Activated CD8-positive, alpha-beta T cell treated with anti-CD3 and anti-CD28 coated beads, Interleukin-2, amount 10 ng/mL, durations not matched to agents 7 days and 5 days (primary cell): ENCODE measurements at regions not wholly inside any gene's neighbourhood (a gene's known extent, or its start where the extent isn't known, plus 50 kb on each side); places are given as distances from the start of the nearest gene placed in this dataset.

Source experiments
- ATAC-seq: fragments of 150-1000 bp; cut with Tn5 transposase; one replicate; pipeline ENCODE4 v1.10.0; 2021; ENCODE audit warnings: moderate library complexity
- CTCF ChIA-PET: fragments of 350-600 bp; sonication (Branson Sonifier 250); formaldehyde crosslinking; loops from one replicate; lab custom pipeline; 2021; ENCODE audit warnings: antibody characterized with exemption; lab: Charles Lee
- POLR2A ChIA-PET: fragments of 350-600 bp; sonication (Branson Sonifier 250); formaldehyde crosslinking; loops from one replicate; lab custom pipeline; 2021; ENCODE audit warnings: antibody characterized with exemption; lab: Charles Lee
- DNase-seq: peaks from one replicate; pipeline ENCODE4 v3.0.0-alpha.2; 2020
- H3K27ac Mint-ChIP-seq: one replicate; pipeline ENCODE4 v1.8.0; 2021; ENCODE audit warnings: mild to moderate bottlenecking, mixed read lengths
- H3K27me3 Mint-ChIP-seq: one replicate; pipeline ENCODE4 v1.8.0; 2021; ENCODE audit warnings: low read depth, mixed read lengths
- H3K36me3 Mint-ChIP-seq: one replicate; pipeline ENCODE4 v1.8.0; 2021; ENCODE audit warnings: low read depth, mixed read lengths
- H3K4me1 Mint-ChIP-seq: one replicate; pipeline ENCODE4 v1.8.0; 2021; ENCODE audit warnings: low read depth, mixed read lengths
- H3K4me3 Mint-ChIP-seq: one replicate; pipeline ENCODE4 v1.8.0; 2021; ENCODE audit warnings: mild to moderate bottlenecking, mixed read lengths
- H3K9me3 Mint-ChIP-seq: one replicate; pipeline ENCODE4 v1.8.0; 2022; ENCODE audit warnings: mixed read lengths; ENCODE audit not compliant: insufficient read depth

- H3K36me3 Mint-ChIP-seq = no peaks in the 10 kb centered on the region
- no peak for DNase-seq
- H3K4me1 Mint-ChIP-seq = no peaks in the 10 kb centered on the region
- ATAC-seq = no peak
- no peak overlapping the region for H3K27ac Mint-ChIP-seq
- H3K4me3 Mint-ChIP-seq = no peak overlapping the region
- no peaks in the 10 kb centered on the region for H3K27me3 Mint-ChIP-seq
- ChIA-PET POLR2A (no interaction called here), CTCF (no interaction called here)
- H3K9me3 Mint-ChIP-seq = no peaks in the 10 kb centered on the region
These were observed 286.1 kb upstream of the PPP1R2C start for GRCh38 chrX:43064096-43064495.

GRCh38 chrX:43065978-43066377, 288.0 kb upstream of the PPP1R2C start:
- no peak overlapping the region for H3K4me3 Mint-ChIP-seq
- CTCF ChIA-PET = no interaction called here
- POLR2A ChIA-PET = no interaction called here
- H3K27me3 Mint-ChIP-seq = no peaks in the 10 kb centered on the region
- ATAC-seq = no peak
- DNase-seq = no peak
- no peak overlapping the region for H3K27ac Mint-ChIP-seq
- no peaks in the 10 kb centered on the region for H3K36me3 Mint-ChIP-seq
- H3K4me1 Mint-ChIP-seq = no peaks in the 10 kb centered on the region
- no peaks in the 10 kb centered on the region for H3K9me3 Mint-ChIP-seq

- no peaks in the 10 kb centered on the region for H3K36me3 Mint-ChIP-seq
- no peaks in the 10 kb centered on the region for H3K27me3 Mint-ChIP-seq
- ChIA-PET POLR2A (no interaction called here), CTCF (no interaction called here)
- no peak overlapping the region for H3K4me3 Mint-ChIP-seq
- no peak overlapping the region for H3K27ac Mint-ChIP-seq
- no peaks in the 10 kb centered on the region for H3K9me3 Mint-ChIP-seq
- DNase-seq (no peak), ATAC-seq (no peak)
- H3K4me1 Mint-ChIP-seq = no peaks in the 10 kb centered on the region
These were observed 290.7 kb upstream of the PPP1R2C start for GRCh38 chrX:43068639-43069038.

GRCh38 chrX:43083016-43083415, 305.1 kb upstream of the PPP1R2C start:
- POLR2A ChIA-PET = no interaction called here
- Mint-ChIP-seq H3K4me1 (no peaks in the 10 kb centered on the region), H3K27me3 (no peaks in the 10 kb centered on the region), H3K9me3 (peaks cover 4% of the 10 kb centered on the region), H3K36me3 (no peaks in the 10 kb centered on the region), H3K4me3 (no peak overlapping the region), H3K27ac (no peak overlapping the region)
- CTCF ChIA-PET = no interaction called here
- ATAC-seq = no peak
- no peak for DNase-seq

- POLR2A ChIA-PET = no interaction called here
- no peak for ATAC-seq
- H3K36me3 Mint-ChIP-seq = no peaks in the 10 kb centered on the region
- CTCF ChIA-PET = no interaction called here
- H3K4me1 Mint-ChIP-seq = no peaks in the 10 kb centered on the region
- no peak for DNase-seq
- no peak overlapping the region for H3K27ac Mint-ChIP-seq
- H3K4me3 Mint-ChIP-seq = no peak overlapping the region
- H3K9me3 Mint-ChIP-seq = peaks cover 4% of the 10 kb centered on the region
- no peaks in the 10 kb centered on the region for H3K27me3 Mint-ChIP-seq
These were observed 309.9 kb upstream of the PPP1R2C start for GRCh38 chrX:43087830-43088229.

GRCh38 chrX:43096830-43097229, 318.9 kb upstream of the PPP1R2C start:
- Mint-ChIP-seq H3K36me3 (no peaks in the 10 kb centered on the region), H3K4me1 (no peaks in the 10 kb centered on the region), H3K9me3 (no peaks in the 10 kb centered on the region), H3K4me3 (no peak overlapping the region), H3K27me3 (no peaks in the 10 kb centered on the region), H3K27ac (no peak overlapping the region)
- CTCF ChIA-PET = no interaction called here
- DNase-seq = no peak
- ATAC-seq = no peak
- POLR2A ChIA-PET = no interaction called here

- ChIA-PET POLR2A (no interaction called here), CTCF (no interaction called here)
- Mint-ChIP-seq H3K36me3 (peaks cover 2% of the 10 kb centered on the region), H3K9me3 (peaks cover 4% of the 10 kb centered on the region), H3K4me1 (peaks cover 8% of the 10 kb centered on the region), H3K27ac (peak overlapping the region; percentile 61), H3K4me3 (no peak overlapping the region), H3K27me3 (no peaks in the 10 kb centered on the region)
- ATAC-seq (no peak), DNase-seq (no peak)
These were observed 328.0 kb upstream of the PPP1R2C start for GRCh38 chrX:43106009-43106408.

- DNase-seq (no peak), ATAC-seq (no peak)
- Mint-ChIP-seq H3K9me3 (peaks cover 4% of the 10 kb centered on the region), H3K36me3 (no peaks in the 10 kb centered on the region), H3K4me3 (no peak overlapping the region), H3K27me3 (no peaks in the 10 kb centered on the region), H3K27ac (no peak overlapping the region), H3K4me1 (peaks cover 8% of the 10 kb centered on the region)
- POLR2A ChIA-PET = no interaction called here
- CTCF ChIA-PET = no interaction called here
These were observed 330.9 kb upstream of the PPP1R2C start for GRCh38 chrX:43108828-43109227.

GRCh38 chrX:43121637-43122036, 343.7 kb upstream of the PPP1R2C start:
- DNase-seq = no peak
- no peaks in the 10 kb centered on the region for H3K27me3 Mint-ChIP-seq
- H3K36me3 Mint-ChIP-seq = no peaks in the 10 kb centered on the region
- no peaks in the 10 kb centered on the region for H3K9me3 Mint-ChIP-seq
- ChIA-PET POLR2A (no interaction called here), CTCF (no interaction called here)
- H3K27ac Mint-ChIP-seq = no peak overlapping the region
- no peak overlapping the region for H3K4me3 Mint-ChIP-seq
- H3K4me1 Mint-ChIP-seq = no peaks in the 10 kb centered on the region
- no peak for ATAC-seq

GRCh38 chrX:43139645-43140044, 361.7 kb upstream of the PPP1R2C start:
- Mint-ChIP-seq H3K27me3 (no peaks in the 10 kb centered on the region), H3K27ac (no peak overlapping the region), H3K9me3 (no peaks in the 10 kb centered on the region), H3K4me1 (no peaks in the 10 kb centered on the region), H3K36me3 (no peaks in the 10 kb centered on the region), H3K4me3 (no peak overlapping the region)
- no peak for DNase-seq
- ChIA-PET CTCF (no interaction called here), POLR2A (no interaction called here)
- no peak for ATAC-seq

- Mint-ChIP-seq H3K36me3 (no peaks in the 10 kb centered on the region), H3K27ac (no peak overlapping the region), H3K4me3 (no peak overlapping the region), H3K4me1 (no peaks in the 10 kb centered on the region), H3K9me3 (no peaks in the 10 kb centered on the region), H3K27me3 (no peaks in the 10 kb centered on the region)
- ChIA-PET CTCF (no interaction called here), POLR2A (no interaction called here)
- DNase-seq = no peak
- no peak for ATAC-seq
These were observed 362.6 kb upstream of the PPP1R2C start for GRCh38 chrX:43140582-43140981.

- H3K4me3 Mint-ChIP-seq = no peak overlapping the region
- no peaks in the 10 kb centered on the region for H3K27me3 Mint-ChIP-seq
- no peaks in the 10 kb centered on the region for H3K4me1 Mint-ChIP-seq
- DNase-seq (no peak), ATAC-seq (no peak)
- POLR2A ChIA-PET = no interaction called here
- H3K9me3 Mint-ChIP-seq = no peaks in the 10 kb centered on the region
- no peak overlapping the region for H3K27ac Mint-ChIP-seq
- no peaks in the 10 kb centered on the region for H3K36me3 Mint-ChIP-seq
- CTCF ChIA-PET = no interaction called here
These were observed 363.9 kb upstream of the PPP1R2C start for GRCh38 chrX:43141885-43142284.

GRCh38 chrX:43148305-43148704, 370.3 kb upstream of the PPP1R2C start:
- DNase-seq (no peak), ATAC-seq (no peak)
- no peaks in the 10 kb centered on the region for H3K27me3 Mint-ChIP-seq
- H3K27ac Mint-ChIP-seq = no peak overlapping the region
- CTCF ChIA-PET = no interaction called here
- no peak overlapping the region for H3K4me3 Mint-ChIP-seq
- H3K36me3 Mint-ChIP-seq = no peaks in the 10 kb centered on the region
- H3K9me3 Mint-ChIP-seq = no peaks in the 10 kb centered on the region
- peaks cover 6% of the 10 kb centered on the region for H3K4me1 Mint-ChIP-seq
- POLR2A ChIA-PET = no interaction called here
